Nephron progenitor cell (in vitro differentiated cells): ENCODE measurements at regions not wholly inside any gene's neighbourhood (a gene's known extent, or its start where the extent isn't known, plus 50 kb on each side); places are given as distances from the start of the nearest gene placed in this dataset.

Source experiments
- DNase-seq: peaks from one replicate; pipeline ENCODE4 v3.0.0; 2021
- H3K27ac Mint-ChIP-seq: 2 replicates; pipeline ENCODE4 v1.8.0; 2021; ENCODE audit warnings: mild to moderate bottlenecking, moderate library complexity, mixed read lengths
- H3K27me3 Mint-ChIP-seq: 2 replicates; pipeline ENCODE4 v1.8.0; 2021; ENCODE audit warnings: mild to moderate bottlenecking, low read depth, mixed read lengths; ENCODE audit not compliant: poor library complexity
- H3K36me3 Mint-ChIP-seq: 2 replicates; pipeline ENCODE4 v1.8.0; 2021; ENCODE audit warnings: low read depth, mixed read lengths
- H3K4me1 Mint-ChIP-seq: 2 replicates; pipeline ENCODE4 v1.8.0; 2021; ENCODE audit warnings: mixed read lengths
- H3K4me3 Mint-ChIP-seq: 2 replicates; pipeline ENCODE4 v1.8.0; 2021; ENCODE audit warnings: mild to moderate bottlenecking, moderate library complexity, mixed read lengths
- H3K9me3 Mint-ChIP-seq: 2 replicates; pipeline ENCODE4 v1.8.0; 2021; ENCODE audit warnings: mild to moderate bottlenecking, moderate library complexity, mixed read lengths
- CTCF ChIP-seq: fragments of 200-600 bp; sonication (generic); IDR thresholded peaks from 2 replicates; pipeline ENCODE4 v1.5.0; 2021; ENCODE audit warnings: antibody characterized with exemption

GRCh38 chr16:16780588-16780987, 401.6 kb downstream of the NPIPA7 start:
- no peak overlapping the region for H3K4me3 Mint-ChIP-seq
- no peak overlapping the region for H3K27ac Mint-ChIP-seq
- H3K36me3 Mint-ChIP-seq = no peaks in the 10 kb centered on the region
- H3K9me3 Mint-ChIP-seq = peaks cover 4% of the 10 kb centered on the region
- no peak for TF ChIP-seq CTCF
- DNase-seq = no peak
- H3K4me1 Mint-ChIP-seq = peaks cover 25% of the 10 kb centered on the region
- H3K27me3 Mint-ChIP-seq = peaks cover 15% of the 10 kb centered on the region

- Mint-ChIP-seq H3K4me1 (peaks cover 31% of the 10 kb centered on the region), H3K4me3 (no peak overlapping the region), H3K9me3 (no peaks in the 10 kb centered on the region), H3K27me3 (peaks cover 19% of the 10 kb centered on the region), H3K27ac (no peak overlapping the region), H3K36me3 (no peaks in the 10 kb centered on the region)
- no peak for TF ChIP-seq CTCF
- no peak for DNase-seq
These were observed 403.2 kb downstream of the NPIPA7 start for GRCh38 chr16:16782153-16782552.

GRCh38 chr16:16788004-16788403, 409.1 kb downstream of the NPIPA7 start:
- no peak overlapping the region for H3K27ac Mint-ChIP-seq
- H3K27me3 Mint-ChIP-seq = peaks cover 9% of the 10 kb centered on the region
- H3K4me3 Mint-ChIP-seq = no peak overlapping the region
- H3K36me3 Mint-ChIP-seq = no peaks in the 10 kb centered on the region
- peaks cover 13% of the 10 kb centered on the region for H3K4me1 Mint-ChIP-seq
- DNase-seq = no peak
- no peak for TF ChIP-seq CTCF
- peaks cover 21% of the 10 kb centered on the region for H3K9me3 Mint-ChIP-seq

- no peak overlapping the region for H3K27ac Mint-ChIP-seq
- H3K9me3 Mint-ChIP-seq = peaks cover 21% of the 10 kb centered on the region
- DNase-seq = no peak
- H3K4me1 Mint-ChIP-seq = peaks cover 7% of the 10 kb centered on the region
- no peak for TF ChIP-seq CTCF
- no peaks in the 10 kb centered on the region for H3K36me3 Mint-ChIP-seq
- no peak overlapping the region for H3K4me3 Mint-ChIP-seq
- H3K27me3 Mint-ChIP-seq = peaks cover 12% of the 10 kb centered on the region
These were observed 411.7 kb downstream of the NPIPA7 start for GRCh38 chr16:16790597-16790996.

GRCh38 chr16:16791051-16791450, 412.1 kb downstream of the NPIPA7 start:
- TF ChIP-seq CTCF = no peak
- no peak for DNase-seq
- Mint-ChIP-seq H3K9me3 (peaks cover 21% of the 10 kb centered on the region), H3K4me1 (peaks cover 2% of the 10 kb centered on the region), H3K4me3 (no peak overlapping the region), H3K36me3 (no peaks in the 10 kb centered on the region), H3K27ac (no peak overlapping the region), H3K27me3 (peaks cover 12% of the 10 kb centered on the region)

- Mint-ChIP-seq H3K36me3 (no peaks in the 10 kb centered on the region), H3K4me3 (no peak overlapping the region), H3K4me1 (no peaks in the 10 kb centered on the region), H3K9me3 (no peaks in the 10 kb centered on the region), H3K27ac (no peak overlapping the region), H3K27me3 (peaks cover 23% of the 10 kb centered on the region)
- DNase-seq = peak; percentile 54
- no peak for TF ChIP-seq CTCF
These were observed 418.3 kb downstream of the NPIPA7 start for GRCh38 chr16:16797239-16797638.
